ENCODE measurements at regions not wholly inside any gene's neighbourhood (a gene's known extent, or its start where the extent isn't known, plus 50 kb on each side); places are given as distances from the start of the nearest gene placed in this dataset.

- DNase-seq (ENCODE audit: low read depth), result no peak
These were observed 181.5 kb downstream of the USP12 start for GRCh38 chr13:26989957-26990713.

- DNase-seq (ENCODE audit: low read depth), result no peak
These were observed 182.2 kb downstream of the USP12 start for GRCh38 chr13:26989261-26989956.

DNA sequence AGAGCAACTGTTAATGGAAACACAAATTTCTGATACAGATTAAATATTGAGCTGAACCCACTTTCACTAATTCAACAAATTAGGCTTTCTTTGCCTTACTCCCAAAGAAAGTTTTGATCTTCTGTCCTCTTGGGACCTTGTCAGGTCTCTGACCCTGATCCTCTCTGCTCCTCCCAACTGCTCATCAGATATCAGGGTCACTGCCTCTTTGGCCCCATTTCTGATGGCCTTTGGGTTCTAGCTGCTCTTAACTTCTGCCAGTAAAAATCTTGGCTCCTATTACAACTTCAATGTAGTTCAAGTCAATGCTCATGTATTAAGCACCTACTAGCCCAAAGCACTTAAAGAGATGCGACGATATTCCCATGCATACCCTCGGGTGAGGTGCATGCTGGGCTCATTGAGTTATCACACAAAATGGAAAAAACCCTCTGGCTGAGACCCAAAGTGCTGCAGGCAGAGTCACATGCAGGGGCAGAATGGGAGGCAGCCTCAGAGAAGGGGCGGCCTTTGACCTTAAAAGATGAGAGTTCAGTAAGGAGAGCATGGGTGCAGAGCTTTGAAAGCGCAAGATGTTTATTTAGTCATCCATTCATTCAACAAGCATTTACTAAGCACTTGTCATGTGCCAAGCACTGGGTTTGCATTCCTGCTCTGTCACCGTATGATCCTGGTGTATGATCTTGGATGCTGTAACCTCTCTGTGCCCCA, 183.4 kb downstream of the USP12 start:
- DNase-seq (ENCODE audit: low read depth), result no peak

- no peak for DNase-seq (ENCODE audit: low read depth)
These were observed 184.1 kb downstream of the USP12 start for GRCh38 chr13:26987486-26988013.

GRCh38 chr13:26985285-26985878, 186.2 kb downstream of the USP12 start:
- peak; percentile 55 for DNase-seq (ENCODE audit: low read depth)

DNA sequence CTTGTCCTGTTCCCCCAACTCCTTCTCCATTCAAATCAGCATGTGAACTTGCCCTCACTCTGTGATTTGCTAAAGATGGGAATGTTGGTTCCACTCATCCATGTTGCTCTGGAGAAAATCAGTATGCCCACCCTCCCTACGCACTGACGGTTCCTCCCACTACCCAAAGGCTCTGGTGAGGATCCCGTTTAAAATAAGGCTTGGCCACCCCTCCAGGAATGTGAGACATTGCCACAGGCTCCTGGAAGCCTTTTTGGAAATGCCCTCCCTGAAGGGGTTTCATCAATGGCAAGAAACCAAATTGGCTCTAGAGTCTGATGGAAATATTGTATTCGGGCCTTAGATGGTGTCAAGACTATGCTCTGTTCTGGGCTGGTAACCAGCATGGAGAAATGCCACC, 187.3 kb downstream of the USP12 start:
- no peak for DNase-seq (ENCODE audit: low read depth)

DNA sequence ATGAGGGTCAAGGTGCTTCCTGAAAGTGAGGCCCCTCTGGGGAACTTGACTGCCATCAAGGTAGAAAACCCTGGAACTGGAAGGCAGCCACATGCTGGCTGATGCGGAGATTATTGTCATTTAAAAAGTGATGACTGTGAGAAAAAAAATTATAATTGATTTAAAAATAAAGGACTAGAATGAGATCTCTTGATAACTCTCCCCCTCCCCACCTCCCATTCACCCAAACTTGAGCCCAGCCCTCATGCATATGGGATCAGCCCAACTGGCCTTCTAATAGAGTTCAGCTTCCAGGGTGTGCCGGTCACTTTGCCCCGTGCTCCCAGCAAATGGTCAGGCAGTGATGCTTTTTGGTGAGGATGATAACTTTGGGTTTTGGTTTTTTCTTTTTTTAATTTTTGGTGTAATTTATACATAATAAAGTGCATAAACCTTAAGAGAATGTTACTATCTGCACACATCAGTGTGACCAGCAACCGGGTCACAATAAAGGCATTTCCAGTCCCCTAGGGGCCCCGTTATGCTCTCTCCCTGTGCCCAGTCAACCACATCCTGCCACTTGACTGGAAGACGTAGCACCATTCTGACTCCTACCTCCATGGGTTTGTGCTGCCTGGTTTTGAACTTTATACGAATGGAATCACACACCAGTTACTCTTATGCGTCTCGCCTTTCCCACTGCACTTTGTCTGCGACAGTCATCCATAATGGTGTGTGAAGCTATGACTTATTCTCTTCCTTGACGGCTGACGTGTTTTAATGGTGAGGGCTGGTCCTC, 187.9 kb downstream of the USP12 start:
- DNase-seq (ENCODE audit: low read depth), result no peak

DNA sequence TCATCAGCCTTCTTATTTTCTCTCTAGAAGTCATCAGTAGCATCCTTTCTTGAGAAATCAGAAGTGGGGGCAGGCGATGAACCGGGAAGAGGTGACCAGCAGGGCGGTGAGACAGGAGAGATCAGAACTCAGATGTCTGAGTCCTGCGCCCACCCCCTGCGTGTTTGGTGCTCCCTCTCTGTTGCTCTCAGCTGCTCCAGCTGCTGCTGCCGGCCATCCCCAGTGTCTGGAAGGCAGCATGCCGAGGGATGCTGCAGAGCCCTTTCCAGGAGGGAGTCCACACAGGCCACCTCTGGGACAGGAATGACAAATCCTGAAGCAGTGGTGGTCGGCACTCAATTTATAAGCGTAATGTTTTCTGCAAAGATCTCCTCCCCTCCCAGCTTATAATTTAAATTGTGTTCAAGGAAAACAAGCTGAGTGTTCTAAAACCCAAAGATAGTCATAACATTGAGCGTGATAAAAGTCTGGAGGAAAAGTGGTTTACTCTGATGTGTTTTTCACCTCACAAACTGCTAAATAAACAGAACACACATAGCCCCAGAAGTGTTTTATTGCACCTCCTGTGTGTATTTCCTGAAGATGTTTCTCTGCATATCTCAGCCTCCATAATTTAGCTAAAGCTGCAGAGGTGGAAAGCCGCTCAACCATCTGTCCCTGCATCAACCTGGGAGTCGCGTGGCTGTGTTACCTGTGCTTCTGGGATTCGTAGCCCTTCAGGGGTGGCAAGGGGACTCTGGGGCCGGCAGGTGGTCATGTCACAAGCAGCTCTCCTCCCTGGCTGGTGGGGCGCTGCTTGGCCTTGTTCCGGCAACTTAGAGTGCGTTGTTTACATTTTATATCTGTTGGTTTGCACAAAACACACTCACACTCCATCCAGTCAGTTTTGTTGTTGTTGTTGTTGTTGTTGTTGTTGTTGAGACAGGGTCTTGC, 191.2 kb downstream of the USP12 start:
- DNase-seq (ENCODE audit: low read depth), result no peak

GRCh38 chr13:26979334-26979733, 192.3 kb downstream of the USP12 start:
- no peak for DNase-seq (ENCODE audit: low read depth)

- DNase-seq (ENCODE audit: low read depth), result no peak
These were observed 193.3 kb downstream of the USP12 start for GRCh38 chr13:26978081-26978860.

DNA sequence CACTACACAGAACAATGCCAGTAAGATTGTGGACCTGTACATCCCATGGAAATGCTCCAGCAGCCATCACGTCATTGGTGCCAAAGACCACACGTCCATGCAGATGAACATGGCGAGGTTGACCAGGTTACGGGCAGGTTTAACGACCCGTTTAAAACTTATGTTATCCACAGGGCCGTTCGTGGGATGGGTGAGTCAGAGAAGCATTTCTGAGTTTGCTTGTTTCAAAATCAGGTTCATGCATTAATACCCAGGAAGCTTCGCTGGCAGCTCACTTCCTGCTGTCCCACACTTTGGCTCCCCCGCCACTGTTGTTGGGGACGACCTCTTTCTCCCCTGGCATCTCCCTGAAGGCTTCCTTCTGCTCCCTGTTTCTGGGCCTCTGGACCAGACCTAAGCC, 194.1 kb downstream of the USP12 start:
- DNase-seq (ENCODE audit: low read depth), result no peak

GRCh38 chr13:26976313-26976712, 195.3 kb downstream of the USP12 start:
- no peak for DNase-seq (ENCODE audit: low read depth)

DNA sequence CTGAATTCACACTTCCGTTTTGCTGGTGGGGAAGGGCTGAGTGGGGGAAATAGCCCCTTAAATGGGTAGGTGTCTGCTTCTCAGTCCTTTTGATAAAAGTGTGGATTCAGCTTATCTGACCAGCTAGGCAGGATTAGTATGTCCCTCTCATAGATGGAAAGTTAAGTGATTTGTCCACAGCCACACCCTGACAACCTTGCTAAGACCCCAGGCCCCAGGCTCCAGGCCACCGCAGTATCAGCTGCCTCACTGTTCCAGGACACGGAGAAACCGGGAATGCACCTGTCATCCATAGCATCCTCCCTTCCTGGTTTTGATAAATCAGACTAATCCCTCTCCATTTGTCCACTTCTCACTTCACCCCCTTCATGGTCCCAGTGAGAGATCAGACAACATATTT, 197.7 kb downstream of the USP12 start:
- no peak for DNase-seq (ENCODE audit: low read depth)

- DNase-seq (ENCODE audit: low read depth), result no peak
These were observed 198.3 kb downstream of the USP12 start for GRCh38 chr13:26973295-26973694.

GRCh38 chr13:26971990-26972887, 199.4 kb downstream of the USP12 start:
- no peak for DNase-seq (ENCODE audit: low read depth)

- DNase-seq (ENCODE audit: low read depth), result no peak
These were observed 202.9 kb downstream of the USP12 start for GRCh38 chr13:26968431-26969341.
